ENCODE measurements at regions not wholly inside any gene's neighbourhood (a gene's known extent, or its start where the extent isn't known, plus 50 kb on each side); places are given as distances from the start of the nearest gene placed in this dataset.

- no peak for TF ChIP-seq CTCF (conservative IDR thresholded peaks at IDR 0.05; ENCODE audit: low read depth, low read length)
- DNase-seq (ENCODE audit: low read depth), result no peak
- no peak overlapping the region for H3K4me3 ChIP-seq (ENCODE audit: low read depth, low read length)
These were observed 203.7 kb downstream of the GLRX3 start for GRCh38 chr10:130339911-130340310.

GRCh38 chr10:130340816-130341215, 204.6 kb downstream of the GLRX3 start:
- TF ChIP-seq CTCF (conservative IDR thresholded peaks at IDR 0.05; ENCODE audit: low read depth, low read length), result no peak
- no peak for DNase-seq (ENCODE audit: low read depth)

GRCh38 chr10:130341356-130341755, 205.2 kb downstream of the GLRX3 start:
- H3K4me3 ChIP-seq (ENCODE audit: low read depth, low read length), result no peak overlapping the region
- no peak for DNase-seq (ENCODE audit: low read depth)
- peak; percentile 32 for TF ChIP-seq CTCF (conservative IDR thresholded peaks at IDR 0.05; ENCODE audit: low read depth, low read length)

More at GRCh38 chr10:130340816-130341215, 204.6 kb downstream of the GLRX3 start:
- H3K4me3 ChIP-seq (ENCODE audit: low read depth, low read length), result no peak overlapping the region

- DNase-seq (ENCODE audit: low read depth), result no peak
- no peak overlapping the region for H3K4me3 ChIP-seq (ENCODE audit: low read depth, low read length)
- no peak for TF ChIP-seq CTCF (conservative IDR thresholded peaks at IDR 0.05; ENCODE audit: low read depth, low read length)
These were observed 209.5 kb downstream of the GLRX3 start for GRCh38 chr10:130345728-130346127.

- no peak for DNase-seq (ENCODE audit: low read depth)
- TF ChIP-seq CTCF (conservative IDR thresholded peaks at IDR 0.05; ENCODE audit: low read depth, low read length), result no peak
- H3K4me3 ChIP-seq (ENCODE audit: low read depth, low read length), result no peak overlapping the region
These were observed 214.8 kb downstream of the GLRX3 start for GRCh38 chr10:130350996-130351395.

- no peak for DNase-seq (ENCODE audit: low read depth)
- H3K4me3 ChIP-seq (ENCODE audit: low read depth, low read length), result no peak overlapping the region
- TF ChIP-seq CTCF (conservative IDR thresholded peaks at IDR 0.05; ENCODE audit: low read depth, low read length), result no peak
These were observed 215.5 kb downstream of the GLRX3 start for GRCh38 chr10:130351466-130352290.

GRCh38 chr10:130352291-130352645, 216.1 kb downstream of the GLRX3 start:
- TF ChIP-seq CTCF (conservative IDR thresholded peaks at IDR 0.05; ENCODE audit: low read depth, low read length), result no peak
- DNase-seq (ENCODE audit: low read depth), result no peak
- no peak overlapping the region for H3K4me3 ChIP-seq (ENCODE audit: low read depth, low read length)

Measured in epithelial cell of proximal tubule (primary cell).